Neural progenitor cell (in vitro differentiated cells): ENCODE measurements at regions not wholly inside any gene's neighbourhood (a gene's known extent, or its start where the extent isn't known, plus 50 kb on each side); places are given as distances from the start of the nearest gene placed in this dataset.

Source experiments
- DNase-seq: peaks from one replicate; pipeline ENCODE4 v3.0.0-alpha.2; 2016; ENCODE audit warnings: low spot score
- H2AFZ ChIP-seq: fragments of 200-600 bp; sonication (generic); replicated peaks from 2 replicates; pipeline ENCODE4 v1.6.1; 2016; ENCODE audit warnings: antibody characterized with exemption
- H3F3A ChIP-seq: fragments of 200-600 bp; sonication (generic); 2 replicates; pipeline ENCODE4 v1.6.1; 2016; ENCODE audit warnings: antibody characterized with exemption, low read depth
- H3K27ac ChIP-seq: fragments of 200-600 bp; sonication (generic); 2 replicates; pipeline ENCODE4 v1.5.1; 2016; ENCODE audit warnings: mild to moderate bottlenecking
- H3K27me3 ChIP-seq: fragments of 200-600 bp; sonication (generic); 2 replicates; pipeline ENCODE4 v1.6.1; 2016; ENCODE audit warnings: mild to moderate bottlenecking, moderate library complexity
- H3K36me3 ChIP-seq: fragments of 200-600 bp; sonication (generic); 2 replicates; pipeline ENCODE4 v1.5.1; 2016
- H3K4me1 ChIP-seq: fragments of 200-600 bp; sonication (generic); 2 replicates; pipeline ENCODE4 v1.6.1; 2016; ENCODE audit warnings: mixed run types
- H3K4me2 ChIP-seq: fragments of 200-600 bp; sonication (generic); 2 replicates; pipeline ENCODE4 v1.6.1; 2016
- H3K4me3 ChIP-seq: fragments of 200-600 bp; sonication (generic); 2 replicates; pipeline ENCODE4 v1.5.1; 2016
- H3K79me2 ChIP-seq: fragments of 200-600 bp; sonication (generic); 2 replicates; pipeline ENCODE4 v1.6.1; 2016; ENCODE audit warnings: low read depth
- H3K9ac ChIP-seq: fragments of 200-600 bp; sonication (generic); 2 replicates; pipeline ENCODE4 v1.6.1; 2016
- H3K9me3 ChIP-seq: fragments of 200-600 bp; sonication (generic); 2 replicates; pipeline ENCODE4 v1.5.1; 2016; ENCODE audit warnings: low read depth
- H4K20me1 ChIP-seq: fragments of 200-600 bp; sonication (generic); 2 replicates; pipeline ENCODE4 v1.6.1; 2016; ENCODE audit warnings: low read depth
- H3K27ac Mint-ChIP-seq: 3 replicates; pipeline ENCODE4 v1.8.0; 2021; ENCODE audit warnings: mixed read lengths
- H3K27me3 Mint-ChIP-seq: 2 replicates; pipeline ENCODE4 v1.8.0; 2022; ENCODE audit warnings: low read depth, mild to moderate bottlenecking, inconsistent platforms, moderate library complexity, mixed read lengths; ENCODE audit not compliant: insufficient read depth
- H3K36me3 Mint-ChIP-seq: 3 replicates; pipeline ENCODE4 v1.8.0; 2021; ENCODE audit warnings: mixed read lengths
- H3K4me1 Mint-ChIP-seq: 3 replicates; pipeline ENCODE4 v1.8.0; 2021; ENCODE audit warnings: mixed read lengths
- H3K4me3 Mint-ChIP-seq: 3 replicates; pipeline ENCODE4 v1.8.0; 2021; ENCODE audit warnings: mild to moderate bottlenecking, moderate library complexity, mixed read lengths
- H3K9me3 Mint-ChIP-seq: 3 replicates; pipeline ENCODE4 v1.8.0; 2020; ENCODE audit warnings: mixed read lengths
- CTCF ChIP-seq: fragments of 200-600 bp; sonication (generic); IDR thresholded peaks from 2 replicates; pipeline ENCODE4 v1.5.1; 2017; ENCODE audit warnings: antibody characterized with exemption, mild to moderate bottlenecking
- EZH2 ChIP-seq: fragments of 200-600 bp; sonication (generic); IDR thresholded peaks from 2 replicates; pipeline ENCODE4 v1.6.1; 2017; ENCODE audit warnings: antibody characterized with exemption, mild to moderate bottlenecking, moderate library complexity
- EZH2phosphoT487 ChIP-seq: fragments of 200-600 bp; sonication (generic); IDR thresholded peaks from 2 replicates; pipeline ENCODE4 v1.6.1; 2017; ENCODE audit warnings: antibody characterized with exemption

DNA sequence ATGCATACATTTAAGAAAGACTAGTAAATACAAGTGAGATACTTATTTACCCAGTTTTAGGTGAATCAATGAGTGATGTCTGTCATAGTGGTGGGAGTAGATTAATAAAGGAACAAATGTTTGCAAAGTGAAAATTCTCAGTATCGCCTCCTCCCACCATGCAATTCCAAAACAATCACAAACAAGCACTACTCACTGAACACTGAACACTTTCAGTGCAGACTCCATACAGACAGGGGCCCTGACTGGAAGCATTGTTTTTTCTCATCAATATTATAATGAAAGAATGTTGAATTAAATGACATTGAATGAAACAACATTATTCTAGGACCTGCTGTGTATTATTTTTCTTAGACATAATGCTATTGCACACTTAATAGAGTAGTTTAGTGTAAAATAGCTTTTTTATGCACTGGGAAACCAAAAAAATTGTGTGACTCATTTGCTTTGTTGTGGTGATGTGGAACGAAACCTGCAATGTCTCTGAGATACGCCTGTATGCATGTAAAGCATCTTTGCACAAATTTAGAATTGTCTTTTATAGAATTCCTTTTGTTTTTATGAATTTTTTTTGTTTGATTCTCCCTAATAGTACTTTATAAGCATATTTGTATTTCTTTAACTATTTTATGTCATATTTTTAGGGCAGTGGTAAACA, 317.5 kb downstream of the UTRN start:
- Histone ChIP-seq H3K4me2 (no peak overlapping the region), H3K4me3 (no peak overlapping the region), H3K79me2 (no peaks in the 10 kb centered on the region), H3K9me3 (no peaks in the 10 kb centered on the region), H3F3A (no peaks in the 10 kb centered on the region), H4K20me1 (no peaks in the 10 kb centered on the region), H3K36me3 (no peaks in the 10 kb centered on the region), H3K27me3 (no peaks in the 10 kb centered on the region), H3K27ac (no peak overlapping the region), H3K4me1 (no peaks in the 10 kb centered on the region), H2AFZ (no peak overlapping the region), H3K9ac (no peak overlapping the region)
- H3K4me3 Mint-ChIP-seq: no peak overlapping the region
- H3K36me3 Mint-ChIP-seq: peaks cover 8% of the 10 kb centered on the region
- no peak overlapping the region for H3K27ac Mint-ChIP-seq
- DNase-seq: no peak
- H3K9me3 Mint-ChIP-seq: peaks cover 9% of the 10 kb centered on the region
- no peaks in the 10 kb centered on the region for H3K27me3 Mint-ChIP-seq
- TF ChIP-seq CTCF (no peak), EZH2 (no peak), EZH2phosphoT487 (no peak)
- H3K4me1 Mint-ChIP-seq: no peaks in the 10 kb centered on the region

- TF ChIP-seq EZH2 (no peak), EZH2phosphoT487 (no peak), CTCF (no peak)
- no peak overlapping the region for H2AFZ ChIP-seq
- H3K4me3 ChIP-seq: no peak overlapping the region
- no peaks in the 10 kb centered on the region for H3K4me1 ChIP-seq
- no peaks in the 10 kb centered on the region for H3K79me2 ChIP-seq
- DNase-seq: no peak
- no peak overlapping the region for H3K4me2 ChIP-seq
- Mint-ChIP-seq H3K9me3 (peaks cover 5% of the 10 kb centered on the region), H3K27me3 (no peaks in the 10 kb centered on the region), H3K4me3 (no peak overlapping the region), H3K27ac (no peak overlapping the region), H3K36me3 (peaks cover 5% of the 10 kb centered on the region), H3K4me1 (no peaks in the 10 kb centered on the region)
- H3K27ac ChIP-seq: no peak overlapping the region
- no peaks in the 10 kb centered on the region for H3F3A ChIP-seq
- H4K20me1 ChIP-seq: no peaks in the 10 kb centered on the region
- no peaks in the 10 kb centered on the region for H3K27me3 ChIP-seq
- H3K36me3 ChIP-seq: no peaks in the 10 kb centered on the region
- H3K9me3 ChIP-seq: no peaks in the 10 kb centered on the region
- no peak overlapping the region for H3K9ac ChIP-seq
Measured at GRCh38 chr6:144606083-144606482, 320.9 kb downstream of the UTRN start.

DNA sequence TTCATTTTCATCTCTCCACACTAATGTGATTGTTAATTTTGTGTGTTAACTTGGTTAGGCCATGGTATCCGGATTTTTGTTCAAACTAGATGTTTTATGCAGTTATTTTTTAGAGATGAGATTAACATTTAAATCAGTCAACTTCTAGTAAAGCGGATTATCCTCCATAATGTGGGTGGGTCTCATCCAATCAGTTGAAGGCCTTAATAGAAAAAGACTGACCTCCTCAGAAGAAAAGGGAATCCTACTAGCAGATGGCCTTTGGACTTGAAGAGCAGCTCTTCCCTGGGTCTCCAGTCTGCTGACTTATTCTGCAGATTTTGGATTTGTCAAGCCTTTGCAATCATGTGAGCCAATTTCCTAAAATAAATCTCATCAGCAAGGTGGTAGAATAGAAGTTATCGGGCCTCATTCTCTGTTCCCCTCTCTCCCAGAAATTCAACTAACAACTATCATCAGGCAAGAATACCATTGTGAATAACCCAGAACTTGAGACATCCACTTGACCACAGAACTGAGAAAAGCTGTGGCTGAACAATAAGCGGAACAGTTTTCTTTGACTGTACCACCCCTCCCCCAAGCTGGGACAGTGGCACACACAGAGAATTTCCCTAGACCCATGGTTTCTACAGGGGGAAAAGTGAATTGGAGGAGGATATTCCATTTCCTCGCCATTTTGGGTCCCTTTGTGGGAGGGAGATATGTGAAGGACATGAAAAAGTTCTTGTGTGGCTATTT, 323.0 kb downstream of the UTRN start:
- H3K4me3 ChIP-seq: no peak overlapping the region
- no peak overlapping the region for H3K9ac ChIP-seq
- no peaks in the 10 kb centered on the region for H4K20me1 ChIP-seq
- no peak overlapping the region for H3K27ac ChIP-seq
- Mint-ChIP-seq H3K9me3 (no peaks in the 10 kb centered on the region), H3K4me1 (no peaks in the 10 kb centered on the region), H3K27ac (no peak overlapping the region), H3K4me3 (no peak overlapping the region), H3K27me3 (no peaks in the 10 kb centered on the region), H3K36me3 (no peaks in the 10 kb centered on the region)
- H3K4me2 ChIP-seq: no peak overlapping the region
- H3F3A ChIP-seq: no peaks in the 10 kb centered on the region
- H3K9me3 ChIP-seq: no peaks in the 10 kb centered on the region
- no peaks in the 10 kb centered on the region for H3K27me3 ChIP-seq
- H3K4me1 ChIP-seq: no peaks in the 10 kb centered on the region
- DNase-seq: no peak
- no peaks in the 10 kb centered on the region for H3K36me3 ChIP-seq
- no peak overlapping the region for H2AFZ ChIP-seq
- no peaks in the 10 kb centered on the region for H3K79me2 ChIP-seq
- no peak for TF ChIP-seq EZH2
- TF ChIP-seq CTCF: no peak
- TF ChIP-seq EZH2phosphoT487: no peak
